ENCODE measurements at regions not wholly inside any gene's neighbourhood (a gene's known extent, or its start where the extent isn't known, plus 50 kb on each side); places are given as distances from the start of the nearest gene placed in this dataset.

DNA sequence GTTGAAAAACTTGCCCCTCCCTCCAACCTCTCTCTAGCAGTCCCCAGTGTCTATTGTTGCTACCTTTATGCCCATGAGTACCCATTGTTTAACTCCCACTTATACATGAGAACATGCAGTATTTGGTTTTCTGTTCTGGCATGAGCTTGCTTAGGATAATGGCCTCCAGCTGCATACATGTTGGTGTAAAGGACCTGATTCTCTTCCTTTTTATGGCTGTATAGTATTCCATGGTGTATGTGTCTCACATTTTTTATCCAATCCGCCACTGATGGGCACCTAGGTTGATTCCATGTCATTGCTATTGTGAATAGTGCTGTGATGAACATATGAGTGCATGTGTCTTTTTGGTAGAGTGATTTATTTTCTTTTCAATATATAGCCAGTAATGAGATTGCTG is 50.0 kb upstream of the GPC4 start:
- intact Hi-C loops (cut with DNase I), result no loop called here
- Histone ChIP-seq H3K27me3 (ENCODE audit: control insufficient read depth, insufficient read depth, low read length) (no peaks in the 10 kb centered on the region), H3K9ac (ENCODE audit: low read length in 3 of 3) (no peak overlapping the region), H3K4me3 (ENCODE audit: low read length in 3 of 3) (no peak overlapping the region), H3K36me3 (ENCODE audit: control insufficient read depth in 2 of 3, insufficient read depth in 3 of 3, low read length in 3 of 3) (no peaks in the 10 kb centered on the region), H3K4me1 (ENCODE audit: control insufficient read depth in 2 of 3, insufficient read depth in 2 of 3, low read depth in 1 of 3, low read length in 3 of 3) (no peaks in the 10 kb centered on the region), H3K27ac (ENCODE audit: low read depth in 2 of 2, low read length in 2 of 2) (no peak overlapping the region), H3K9me3 (ENCODE audit: control insufficient read depth in 2 of 3, insufficient read depth in 1 of 3, low read length in 3 of 3) (no peaks in the 10 kb centered on the region)
- FAIRE-seq, result no peak
- TF ChIP-seq, protein P1, sequence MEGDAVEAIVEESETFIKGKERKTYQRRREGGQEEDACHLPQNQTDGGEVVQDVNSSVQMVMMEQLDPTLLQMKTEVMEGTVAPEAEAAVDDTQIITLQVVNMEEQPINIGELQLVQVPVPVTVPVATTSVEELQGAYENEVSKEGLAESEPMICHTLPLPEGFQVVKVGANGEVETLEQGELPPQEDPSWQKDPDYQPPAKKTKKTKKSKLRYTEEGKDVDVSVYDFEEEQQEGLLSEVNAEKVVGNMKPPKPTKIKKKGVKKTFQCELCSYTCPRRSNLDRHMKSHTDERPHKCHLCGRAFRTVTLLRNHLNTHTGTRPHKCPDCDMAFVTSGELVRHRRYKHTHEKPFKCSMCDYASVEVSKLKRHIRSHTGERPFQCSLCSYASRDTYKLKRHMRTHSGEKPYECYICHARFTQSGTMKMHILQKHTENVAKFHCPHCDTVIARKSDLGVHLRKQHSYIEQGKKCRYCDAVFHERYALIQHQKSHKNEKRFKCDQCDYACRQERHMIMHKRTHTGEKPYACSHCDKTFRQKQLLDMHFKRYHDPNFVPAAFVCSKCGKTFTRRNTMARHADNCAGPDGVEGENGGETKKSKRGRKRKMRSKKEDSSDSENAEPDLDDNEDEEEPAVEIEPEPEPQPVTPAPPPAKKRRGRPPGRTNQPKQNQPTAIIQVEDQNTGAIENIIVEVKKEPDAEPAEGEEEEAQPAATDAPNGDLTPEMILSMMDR (IDR thresholded peaks at IDR 0.05; ENCODE audit: borderline replicate concordance, extremely low read depth, insufficient read depth), result no peak
- no peak for DNase-seq

Measured in kidney (tissue), 13 donors.